ENCODE measurements at regions not wholly inside any gene's neighbourhood (a gene's known extent, or its start where the extent isn't known, plus 50 kb on each side); places are given as distances from the start of the nearest gene placed in this dataset.

- Histone ChIP-seq H3K36me3 (no peaks in the 10 kb centered on the region), H3K4me3 (no peak overlapping the region), H3K9me3 (no peaks in the 10 kb centered on the region), H3K27ac (no peak overlapping the region), H3K4me1 (no peaks in the 10 kb centered on the region), H3K27me3 (no peaks in the 10 kb centered on the region)
- no peak for DNase-seq (ENCODE audit: low spot score in 2 of 2)
- 68% methylated on average over 5 of the region's 5 CpGs for WGBS
- no peak for TF ChIP-seq EP300 (IDR thresholded peaks at IDR 0.05)
These were observed 195.7 kb upstream of the FANCL start for GRCh38 chr2:58436872-58437271.

DNA sequence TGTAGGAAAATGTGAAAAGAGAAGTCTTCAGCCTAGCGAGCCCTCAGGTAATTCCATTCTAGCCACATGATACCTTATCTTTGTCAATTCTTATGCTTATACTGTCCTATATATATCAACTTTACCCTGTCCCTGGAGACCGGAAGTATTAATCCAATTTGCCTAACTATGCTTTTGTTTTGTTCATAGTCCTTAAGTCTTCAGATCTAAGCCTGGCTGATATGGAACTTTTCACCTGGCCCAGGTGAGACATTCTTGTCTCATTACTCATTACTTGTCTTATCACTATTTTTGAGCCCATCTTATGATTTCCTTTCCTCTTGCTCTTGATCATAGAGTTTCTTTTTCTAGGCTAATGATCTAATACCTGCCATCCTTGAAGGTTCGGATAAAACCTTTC, 194.1 kb upstream of the FANCL start:
- no peaks in the 10 kb centered on the region for H3K27me3 ChIP-seq
- H3K9me3 ChIP-seq = no peaks in the 10 kb centered on the region
- no peaks in the 10 kb centered on the region for H3K36me3 ChIP-seq
- no peak overlapping the region for H3K27ac ChIP-seq
- H3K4me1 ChIP-seq = no peaks in the 10 kb centered on the region
- DNase-seq (ENCODE audit: low spot score in 2 of 2) = no peak
- TF ChIP-seq POLR2A (IDR thresholded peaks at IDR 0.05) (no peak), EP300 (IDR thresholded peaks at IDR 0.05) (no peak), POLR2AphosphoS5 (IDR thresholded peaks at IDR 0.05) (no peak)
- TF ChIP-seq, protein P1, sequence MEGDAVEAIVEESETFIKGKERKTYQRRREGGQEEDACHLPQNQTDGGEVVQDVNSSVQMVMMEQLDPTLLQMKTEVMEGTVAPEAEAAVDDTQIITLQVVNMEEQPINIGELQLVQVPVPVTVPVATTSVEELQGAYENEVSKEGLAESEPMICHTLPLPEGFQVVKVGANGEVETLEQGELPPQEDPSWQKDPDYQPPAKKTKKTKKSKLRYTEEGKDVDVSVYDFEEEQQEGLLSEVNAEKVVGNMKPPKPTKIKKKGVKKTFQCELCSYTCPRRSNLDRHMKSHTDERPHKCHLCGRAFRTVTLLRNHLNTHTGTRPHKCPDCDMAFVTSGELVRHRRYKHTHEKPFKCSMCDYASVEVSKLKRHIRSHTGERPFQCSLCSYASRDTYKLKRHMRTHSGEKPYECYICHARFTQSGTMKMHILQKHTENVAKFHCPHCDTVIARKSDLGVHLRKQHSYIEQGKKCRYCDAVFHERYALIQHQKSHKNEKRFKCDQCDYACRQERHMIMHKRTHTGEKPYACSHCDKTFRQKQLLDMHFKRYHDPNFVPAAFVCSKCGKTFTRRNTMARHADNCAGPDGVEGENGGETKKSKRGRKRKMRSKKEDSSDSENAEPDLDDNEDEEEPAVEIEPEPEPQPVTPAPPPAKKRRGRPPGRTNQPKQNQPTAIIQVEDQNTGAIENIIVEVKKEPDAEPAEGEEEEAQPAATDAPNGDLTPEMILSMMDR (IDR thresholded peaks at IDR 0.05) = no peak
- WGBS = 79% methylated on average over 3 of the region's 3 CpGs
- no peak overlapping the region for H3K4me3 ChIP-seq

DNA sequence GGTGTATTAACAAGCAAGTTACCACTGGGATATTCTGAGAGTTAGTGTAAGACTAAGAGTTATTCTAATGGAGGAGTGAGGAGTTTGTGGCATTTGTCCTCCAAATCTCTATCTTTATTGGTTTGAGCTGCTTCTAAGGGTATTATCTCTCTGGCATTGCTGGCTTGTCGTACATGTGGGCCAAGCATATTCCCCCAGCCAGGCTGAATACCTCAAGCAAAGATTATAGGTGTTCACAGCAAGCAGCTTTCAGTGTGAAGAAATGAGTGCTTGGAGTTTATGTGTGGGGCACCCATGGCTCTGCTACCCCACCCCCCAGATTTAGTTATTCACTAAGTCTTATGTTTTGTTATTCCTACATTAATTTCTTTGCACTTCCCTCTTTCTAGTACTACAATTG, 193.6 kb upstream of the FANCL start:
- DNase-seq (ENCODE audit: low spot score in 2 of 2) = no peak
- no peak overlapping the region for H3K27ac ChIP-seq
- no peaks in the 10 kb centered on the region for H3K9me3 ChIP-seq
- 86% methylated on average over 1 of the region's 1 CpG for WGBS
- no peaks in the 10 kb centered on the region for H3K36me3 ChIP-seq
- TF ChIP-seq EP300 (IDR thresholded peaks at IDR 0.05) (no peak), POLR2AphosphoS5 (IDR thresholded peaks at IDR 0.05) (no peak)
- TF ChIP-seq, protein P1 (IDR thresholded peaks at IDR 0.05) = no peak
- H3K27me3 ChIP-seq = no peaks in the 10 kb centered on the region
- no peak overlapping the region for H3K4me3 ChIP-seq
- no peaks in the 10 kb centered on the region for H3K4me1 ChIP-seq

DNA sequence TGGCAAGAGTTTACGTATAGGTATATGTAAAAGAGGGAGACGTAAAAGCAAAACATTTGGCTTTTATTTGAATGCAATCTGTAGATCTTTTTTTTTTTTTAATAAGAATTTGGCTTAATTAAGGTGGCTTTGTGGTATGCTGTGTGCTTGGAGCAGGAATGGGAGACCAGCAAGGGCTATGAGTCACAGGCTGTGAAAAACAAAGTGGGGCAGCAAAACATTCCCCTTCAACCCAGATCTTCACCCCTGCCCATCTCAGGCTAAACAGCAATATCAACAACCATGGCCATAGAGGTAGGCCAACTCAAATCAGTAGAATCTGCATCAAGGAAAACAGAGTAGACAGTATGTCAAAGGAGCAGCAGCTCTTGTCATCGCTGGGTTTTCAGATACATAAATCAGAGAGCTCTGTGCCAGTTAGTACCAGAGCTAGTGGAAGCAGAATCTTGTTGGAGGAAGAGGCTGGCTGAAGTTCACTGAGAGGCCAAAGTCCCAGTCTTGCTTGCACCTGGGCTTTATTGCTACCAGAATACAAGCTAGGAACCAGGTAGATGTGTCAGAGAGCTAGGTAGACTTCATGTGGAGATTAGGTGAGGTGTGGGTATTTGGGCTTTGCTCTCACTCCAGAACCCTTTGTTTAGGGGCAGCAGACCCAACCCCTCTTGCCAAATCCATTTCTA, 191.5 kb upstream of the FANCL start:
- H3K9me3 ChIP-seq = no peaks in the 10 kb centered on the region
- TF ChIP-seq EP300 (IDR thresholded peaks at IDR 0.05) (no peak), POLR2AphosphoS5 (IDR thresholded peaks at IDR 0.05) (no peak), POLR2A (IDR thresholded peaks at IDR 0.05) (no peak)
- TF ChIP-seq, protein P1 (IDR thresholded peaks at IDR 0.05) = no peak
- no peak overlapping the region for H3K27ac ChIP-seq
- no peaks in the 10 kb centered on the region for H3K36me3 ChIP-seq
- peaks cover 12% of the 10 kb centered on the region for H3K27me3 ChIP-seq
- H3K4me1 ChIP-seq = peaks cover 5% of the 10 kb centered on the region
- DNase-seq (ENCODE audit: low spot score in 2 of 2) = no peak
- no peak overlapping the region for H3K4me3 ChIP-seq
- 69% methylated on average over 3 of the region's 3 CpGs for WGBS

- Histone ChIP-seq H3K4me1 (peaks cover 8% of the 10 kb centered on the region), H3K4me3 (peak overlapping the region; percentile 38), H3K36me3 (no peaks in the 10 kb centered on the region), H3K27ac (no peak overlapping the region), H3K9me3 (no peaks in the 10 kb centered on the region), H3K27me3 (peaks cover 16% of the 10 kb centered on the region)
- TF ChIP-seq, protein P1 (IDR thresholded peaks at IDR 0.05) = no peak
- TF ChIP-seq POLR2AphosphoS5 (IDR thresholded peaks at IDR 0.05) (no peak), POLR2A (IDR thresholded peaks at IDR 0.05) (no peak), EP300 (IDR thresholded peaks at IDR 0.05) (no peak)
- WGBS = 21% methylated on average over 13 of the region's 13 CpGs
- no peak for DNase-seq (ENCODE audit: low spot score in 2 of 2)
These were observed 188.1 kb upstream of the FANCL start for GRCh38 chr2:58429014-58429875.
